H1 (cell line): ENCODE measurements at regions not wholly inside any gene's neighbourhood (a gene's known extent, or its start where the extent isn't known, plus 50 kb on each side); places are given as distances from the start of the nearest gene placed in this dataset.

Experiments
- ATF2 ChIP-seq: IDR thresholded peaks from 2 replicates; pipeline ENCODE4 v1.6.1; 2012; ENCODE audit warnings: low read length, inconsistent platforms
- CBX8 ChIP-seq: fragments of 300-800, 300-1000 bp; sonication (generic); IDR thresholded peaks from 2 replicates; pipeline ENCODE4 v1.7.1; 2016; ENCODE audit warnings: low read depth, low read length, borderline replicate concordance
- EP300 ChIP-seq, 2 experiments: IDR thresholded peaks; 1 replicate in 1 of 2; 2 replicates in 1 of 2; pipeline ENCODE4 v1.6.1; 2011 to 2012; ENCODE audit warnings: low read depth in 2 of 2, low read length in 2 of 2, mild to moderate bottlenecking in 2 of 2, borderline replicate concordance in 1 of 2, inconsistent platforms in 1 of 2, moderate library complexity in 1 of 2
- GTF2F1 ChIP-seq: IDR thresholded peaks from 2 replicates; pipeline ENCODE4 v1.6.1; 2012; ENCODE audit warnings: low read depth, low read length, improper control_type of control experiment, borderline replicate concordance
- SIX5 ChIP-seq: IDR thresholded peaks from 2 replicates; pipeline ENCODE4 v1.6.1; 2011; ENCODE audit warnings: mild to moderate bottlenecking, low read depth, low read length
- TBP ChIP-seq: IDR thresholded peaks from 2 replicates; pipeline ENCODE4 v1.6.1; 2011; ENCODE audit warnings: low read depth, low read length, improper control_type of control experiment
- TF ChIP-seq, protein P1 (sequence below): IDR thresholded peaks from 2 replicates; pipeline ENCODE4 v1.6.1; 2011; ENCODE audit warnings: low read length, improper control_type of control experiment
- TF ChIP-seq, protein P2 (sequence below), 3 experiments: IDR thresholded peaks; 1 replicate in 2 of 3; 2 replicates in 1 of 3; pipeline versions ENCODE4 v1.5.1 to v1.6.1; 2011; ENCODE audit warnings: low read length in 3 of 3, mild to moderate bottlenecking in 3 of 3, inconsistent platforms in 2 of 3, low read depth in 1 of 3, moderate library complexity in 1 of 3; ENCODE audit not compliant: insufficient read depth in 1 of 3; ENCODE audit errors: control extremely low read depth in 1 of 3

DNA sequence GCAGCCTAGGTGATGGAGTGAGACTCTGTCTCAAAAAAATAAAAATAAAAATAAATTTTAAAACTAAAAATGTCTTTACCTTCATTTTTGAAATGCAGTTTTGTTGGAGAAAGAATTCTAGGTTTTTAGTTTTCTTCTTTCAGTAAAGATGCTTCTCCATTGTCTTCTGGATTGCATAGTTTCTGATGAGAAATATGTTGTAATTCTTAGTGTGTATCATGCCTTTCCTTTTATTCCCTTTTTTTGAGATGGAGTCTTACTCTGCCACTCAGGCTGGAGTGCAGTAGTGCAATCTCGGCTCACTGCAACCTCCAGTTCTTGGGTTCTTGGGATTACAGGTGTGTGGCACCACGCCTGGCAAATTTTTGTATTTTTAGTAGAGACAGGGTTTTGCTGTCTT is 130.0 kb upstream of the FBXO11 start (continued):
- TF ChIP-seq ATF2, result no peak
- TF ChIP-seq TBP, result no peak
- TF ChIP-seq SIX5, result no peak
- no peak for TF ChIP-seq GTF2F1
- no peak for TF ChIP-seq CBX8
- no peak for TF ChIP-seq EP300 (IDR thresholded peaks at IDR 0.05; ENCODE audit: borderline replicate concordance in 1 of 2, low read depth in 2 of 2, low read length in 2 of 2)
- TF ChIP-seq, protein P1, sequence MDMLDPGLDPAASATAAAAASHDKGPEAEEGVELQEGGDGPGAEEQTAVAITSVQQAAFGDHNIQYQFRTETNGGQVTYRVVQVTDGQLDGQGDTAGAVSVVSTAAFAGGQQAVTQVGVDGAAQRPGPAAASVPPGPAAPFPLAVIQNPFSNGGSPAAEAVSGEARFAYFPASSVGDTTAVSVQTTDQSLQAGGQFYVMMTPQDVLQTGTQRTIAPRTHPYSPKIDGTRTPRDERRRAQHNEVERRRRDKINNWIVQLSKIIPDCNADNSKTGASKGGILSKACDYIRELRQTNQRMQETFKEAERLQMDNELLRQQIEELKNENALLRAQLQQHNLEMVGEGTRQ, result no peak
- TF ChIP-seq, protein P2, sequence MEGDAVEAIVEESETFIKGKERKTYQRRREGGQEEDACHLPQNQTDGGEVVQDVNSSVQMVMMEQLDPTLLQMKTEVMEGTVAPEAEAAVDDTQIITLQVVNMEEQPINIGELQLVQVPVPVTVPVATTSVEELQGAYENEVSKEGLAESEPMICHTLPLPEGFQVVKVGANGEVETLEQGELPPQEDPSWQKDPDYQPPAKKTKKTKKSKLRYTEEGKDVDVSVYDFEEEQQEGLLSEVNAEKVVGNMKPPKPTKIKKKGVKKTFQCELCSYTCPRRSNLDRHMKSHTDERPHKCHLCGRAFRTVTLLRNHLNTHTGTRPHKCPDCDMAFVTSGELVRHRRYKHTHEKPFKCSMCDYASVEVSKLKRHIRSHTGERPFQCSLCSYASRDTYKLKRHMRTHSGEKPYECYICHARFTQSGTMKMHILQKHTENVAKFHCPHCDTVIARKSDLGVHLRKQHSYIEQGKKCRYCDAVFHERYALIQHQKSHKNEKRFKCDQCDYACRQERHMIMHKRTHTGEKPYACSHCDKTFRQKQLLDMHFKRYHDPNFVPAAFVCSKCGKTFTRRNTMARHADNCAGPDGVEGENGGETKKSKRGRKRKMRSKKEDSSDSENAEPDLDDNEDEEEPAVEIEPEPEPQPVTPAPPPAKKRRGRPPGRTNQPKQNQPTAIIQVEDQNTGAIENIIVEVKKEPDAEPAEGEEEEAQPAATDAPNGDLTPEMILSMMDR (IDR thresholded peaks at IDR 0.05; ENCODE audit: control extremely low read depth in 1 of 3, insufficient read depth in 1 of 3, low read depth in 1 of 3, low read length in 3 of 3), result no peak
